RWPE2 (cell line): ENCODE measurements at regions not wholly inside any gene's neighbourhood (a gene's known extent, or its start where the extent isn't known, plus 50 kb on each side); places are given as distances from the start of the nearest gene placed in this dataset.
A peak's percentile ranks its signal among the peaks of the same experiment; 100 is the strongest.

ENCODE experiments used
- ATAC-seq: fragments of 200-7000 bp; cut with Tn5 transposase; 3 replicates; pipeline ENCODE4 v1.9.1; 2021; ENCODE audit warnings: low read depth
- DNase-seq: peaks from one replicate; pipeline ENCODE4 v3.0.0-alpha.2; 2020; ENCODE audit warnings: low spot score
- H3K27ac ChIP-seq: fragments of 450-650 bp; 2 replicates; pipeline ENCODE4 v1.5.1; 2017; ENCODE audit warnings: mild to moderate bottlenecking; ENCODE audit not compliant: poor library complexity, severe bottlenecking
- H3K27me3 ChIP-seq: fragments of 250-450 bp; sonication (Bioruptor Pico); 2 replicates; pipeline ENCODE4 v1.5.1; 2021; ENCODE audit warnings: mild to moderate bottlenecking, moderate library complexity; ENCODE audit not compliant: insufficient read depth, poor library complexity, severe bottlenecking
- H3K36me3 ChIP-seq: fragments of 250-450 bp; sonication (Bioruptor Pico); 2 replicates; pipeline ENCODE4 v1.5.1; 2020; ENCODE audit warnings: low read depth, mild to moderate bottlenecking, moderate library complexity
- H3K4me1 ChIP-seq: fragments of 250-450 bp; sonication (Bioruptor Pico); 2 replicates; pipeline ENCODE4 v1.5.1; 2021; ENCODE audit warnings: mild to moderate bottlenecking, moderate library complexity; ENCODE audit not compliant: insufficient read depth, poor library complexity, severe bottlenecking
- H3K4me3 ChIP-seq: fragments of 250-450 bp; sonication (Bioruptor Pico); 2 replicates; pipeline ENCODE4 v1.5.1; 2021; ENCODE audit warnings: mild to moderate bottlenecking, moderate library complexity; ENCODE audit not compliant: severe bottlenecking
- H3K9me3 ChIP-seq: fragments of 250-450 bp; sonication (Bioruptor Pico); 2 replicates; pipeline ENCODE4 v1.5.1; 2021; ENCODE audit warnings: mild to moderate bottlenecking, moderate library complexity; ENCODE audit not compliant: severe bottlenecking
- TF ChIP-seq, protein P1 (sequence below): fragments of 450-650 bp; IDR thresholded peaks from one replicate; pipeline ENCODE4 v1.5.1; 2017; ENCODE audit warnings: mild to moderate bottlenecking, moderate library complexity; ENCODE audit not compliant: poor library complexity, severe bottlenecking

DNA sequence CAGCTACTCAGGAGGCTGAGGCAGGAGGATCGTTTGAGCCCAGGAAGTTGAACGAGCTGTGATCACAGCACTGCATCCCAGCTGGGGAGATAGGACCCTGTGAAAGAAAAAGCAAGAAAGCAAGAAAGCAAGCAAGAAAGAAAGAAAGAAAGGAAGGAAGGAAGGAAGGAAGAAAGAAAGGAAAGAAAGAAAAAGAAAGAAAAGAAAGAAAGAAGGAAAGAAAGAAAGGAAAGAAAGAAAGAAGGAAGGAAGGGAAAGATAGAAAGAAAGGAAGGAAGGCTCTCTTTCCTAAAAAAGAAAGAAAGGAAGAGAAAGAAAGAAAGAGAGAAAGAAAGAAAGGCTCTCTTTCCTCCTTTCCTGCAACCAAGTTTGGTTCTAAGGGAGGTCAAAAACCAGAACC is 380.3 kb downstream of the PCNX1 start:
- ATAC-seq (no peak), DNase-seq (no peak)
- H3K4me3 ChIP-seq: no peak overlapping the region
- H3K27ac ChIP-seq: no peak overlapping the region
- H3K27me3 ChIP-seq: no peaks in the 10 kb centered on the region
- no peaks in the 10 kb centered on the region for H3K36me3 ChIP-seq
- no peaks in the 10 kb centered on the region for H3K9me3 ChIP-seq
- peaks cover 10% of the 10 kb centered on the region for H3K4me1 ChIP-seq
- TF ChIP-seq, protein P1, sequence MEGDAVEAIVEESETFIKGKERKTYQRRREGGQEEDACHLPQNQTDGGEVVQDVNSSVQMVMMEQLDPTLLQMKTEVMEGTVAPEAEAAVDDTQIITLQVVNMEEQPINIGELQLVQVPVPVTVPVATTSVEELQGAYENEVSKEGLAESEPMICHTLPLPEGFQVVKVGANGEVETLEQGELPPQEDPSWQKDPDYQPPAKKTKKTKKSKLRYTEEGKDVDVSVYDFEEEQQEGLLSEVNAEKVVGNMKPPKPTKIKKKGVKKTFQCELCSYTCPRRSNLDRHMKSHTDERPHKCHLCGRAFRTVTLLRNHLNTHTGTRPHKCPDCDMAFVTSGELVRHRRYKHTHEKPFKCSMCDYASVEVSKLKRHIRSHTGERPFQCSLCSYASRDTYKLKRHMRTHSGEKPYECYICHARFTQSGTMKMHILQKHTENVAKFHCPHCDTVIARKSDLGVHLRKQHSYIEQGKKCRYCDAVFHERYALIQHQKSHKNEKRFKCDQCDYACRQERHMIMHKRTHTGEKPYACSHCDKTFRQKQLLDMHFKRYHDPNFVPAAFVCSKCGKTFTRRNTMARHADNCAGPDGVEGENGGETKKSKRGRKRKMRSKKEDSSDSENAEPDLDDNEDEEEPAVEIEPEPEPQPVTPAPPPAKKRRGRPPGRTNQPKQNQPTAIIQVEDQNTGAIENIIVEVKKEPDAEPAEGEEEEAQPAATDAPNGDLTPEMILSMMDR: no peak

DNA sequence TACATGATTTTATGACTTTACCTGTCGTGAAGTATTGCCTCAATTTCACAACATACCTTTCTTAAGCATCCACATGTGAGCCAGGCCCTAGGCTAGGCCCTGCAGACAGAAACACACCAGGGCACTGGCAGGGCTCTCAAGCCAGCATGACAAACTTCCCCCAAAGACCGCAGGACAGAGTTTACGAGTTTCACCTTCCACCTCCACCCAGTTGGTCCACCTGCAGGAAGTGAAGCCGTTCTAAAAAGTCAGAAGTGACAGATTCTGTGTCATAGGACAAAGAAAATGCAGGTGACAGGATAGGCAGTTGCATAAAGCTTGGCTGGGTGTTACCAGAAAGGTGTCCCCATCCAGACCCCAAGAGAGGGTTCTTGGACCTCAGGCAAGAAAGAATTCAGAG is 382.3 kb downstream of the PCNX1 start:
- TF ChIP-seq, protein P1: no peak
- ATAC-seq: no peak
- DNase-seq: no peak

DNA sequence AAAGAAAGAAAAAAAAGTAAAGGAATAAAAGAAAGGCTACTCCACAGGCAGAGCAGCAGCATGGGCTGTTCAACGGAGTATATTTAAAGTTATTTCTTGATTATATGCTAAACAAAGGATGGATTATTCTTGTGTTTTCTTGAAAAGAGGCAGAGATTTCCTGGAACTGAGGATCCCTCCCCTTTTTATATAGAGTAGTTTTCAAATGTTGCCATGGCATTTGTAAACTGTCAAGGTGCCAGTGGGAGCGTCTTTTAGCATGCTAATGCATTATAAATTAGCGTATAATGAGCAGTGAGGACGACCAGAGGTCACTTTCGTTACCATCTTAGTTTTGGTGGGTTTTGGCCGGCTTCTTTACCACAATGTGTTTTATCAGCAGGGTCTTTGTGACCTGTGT is 383.0 kb downstream of the PCNX1 start:
- no peaks in the 10 kb centered on the region for H3K9me3 ChIP-seq
- TF ChIP-seq, protein P1: no peak
- no peaks in the 10 kb centered on the region for H3K27me3 ChIP-seq
- H3K4me1 ChIP-seq: peaks cover 10% of the 10 kb centered on the region
- H3K4me3 ChIP-seq: no peak overlapping the region
- DNase-seq (no peak), ATAC-seq (no peak)
- H3K27ac ChIP-seq: peak overlapping the region; percentile 47
- H3K36me3 ChIP-seq: no peaks in the 10 kb centered on the region

More for the DNA sequence above, 382.3 kb downstream of the PCNX1 start:
- Histone ChIP-seq H3K9me3 (no peaks in the 10 kb centered on the region), H3K4me3 (no peak overlapping the region), H3K27ac (no peak overlapping the region), H3K36me3 (no peaks in the 10 kb centered on the region), H3K27me3 (no peaks in the 10 kb centered on the region), H3K4me1 (peaks cover 10% of the 10 kb centered on the region)

GRCh38 chr14:71290960-71291466 is 383.8 kb downstream of the PCNX1 start:
- Histone ChIP-seq H3K27me3 (no peaks in the 10 kb centered on the region), H3K9me3 (no peaks in the 10 kb centered on the region), H3K4me3 (no peak overlapping the region), H3K4me1 (peaks cover 10% of the 10 kb centered on the region), H3K27ac (peak overlapping the region; percentile 47), H3K36me3 (no peaks in the 10 kb centered on the region)
- DNase-seq (peak; percentile 65), ATAC-seq (peak; percentile 100)
- TF ChIP-seq, protein P1: peak; percentile 3

GRCh38 chr14:71296184-71296583 is 388.9 kb downstream of the PCNX1 start:
- Histone ChIP-seq H3K4me1 (peaks cover 3% of the 10 kb centered on the region), H3K27ac (no peak overlapping the region), H3K27me3 (no peaks in the 10 kb centered on the region), H3K9me3 (no peaks in the 10 kb centered on the region), H3K36me3 (no peaks in the 10 kb centered on the region), H3K4me3 (no peak overlapping the region)
- ATAC-seq (no peak), DNase-seq (no peak)
- TF ChIP-seq, protein P1: no peak
